ENCODE measurements at regions not wholly inside any gene's neighbourhood (a gene's known extent, or its start where the extent isn't known, plus 50 kb on each side); places are given as distances from the start of the nearest gene placed in this dataset.

- DNase-seq (ENCODE audit: low read depth): no peak
Observed at GRCh38 chr1:244220410-244220809, 169.3 kb downstream of the ZBTB18 start.

- no peak for DNase-seq (ENCODE audit: low read depth)
Observed at GRCh38 chr1:244221991-244222390, 170.9 kb downstream of the ZBTB18 start.

DNA sequence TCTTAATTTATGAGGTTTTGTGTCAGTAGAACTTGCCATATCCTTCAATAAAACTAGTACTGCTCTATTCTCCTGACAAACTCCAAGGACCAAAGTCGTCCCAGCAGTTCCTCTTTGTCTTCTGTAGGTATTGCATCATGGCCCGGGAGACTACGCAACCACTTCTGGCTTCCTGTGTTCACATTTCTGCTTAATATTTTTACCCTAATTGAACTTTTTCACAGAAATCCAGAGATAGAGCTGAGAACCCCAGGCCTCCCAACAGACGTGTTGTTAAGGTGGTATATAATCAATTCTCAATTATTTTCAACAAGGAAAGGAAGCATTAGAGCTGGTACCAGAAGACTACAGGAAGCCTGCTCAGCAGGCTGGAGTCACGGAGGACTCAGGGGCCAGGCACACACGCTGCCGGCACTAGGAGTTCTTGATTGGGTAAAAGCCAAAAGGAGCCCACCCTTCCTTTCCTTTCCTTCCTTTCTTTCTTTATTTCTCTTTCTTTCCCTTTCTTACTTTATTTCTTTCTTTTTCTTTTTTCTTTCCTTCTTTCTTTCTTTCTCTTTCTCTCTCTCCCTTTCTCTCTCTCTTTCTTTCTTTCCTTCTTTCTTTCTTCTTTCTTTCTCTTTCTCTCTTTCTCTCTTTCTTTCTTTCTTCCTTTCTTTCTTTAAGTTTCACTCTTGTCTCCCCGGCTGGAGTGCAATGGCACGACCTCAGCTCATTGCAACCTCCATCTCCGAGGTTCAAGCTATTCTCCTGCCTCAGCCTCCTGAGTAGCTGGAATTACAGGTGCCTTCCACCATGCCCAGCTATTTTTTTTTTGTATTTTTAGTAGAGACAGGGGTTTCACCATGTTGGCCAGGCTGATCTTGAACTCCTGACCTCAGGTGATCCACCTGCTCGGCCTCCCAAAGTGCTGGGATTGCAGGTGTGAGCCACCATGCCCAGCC is 173.7 kb downstream of the ZBTB18 start:
- DNase-seq (ENCODE audit: low read depth): no peak

- DNase-seq (ENCODE audit: low read depth): no peak
Observed at GRCh38 chr1:244226435-244226834, 175.4 kb downstream of the ZBTB18 start.

DNA sequence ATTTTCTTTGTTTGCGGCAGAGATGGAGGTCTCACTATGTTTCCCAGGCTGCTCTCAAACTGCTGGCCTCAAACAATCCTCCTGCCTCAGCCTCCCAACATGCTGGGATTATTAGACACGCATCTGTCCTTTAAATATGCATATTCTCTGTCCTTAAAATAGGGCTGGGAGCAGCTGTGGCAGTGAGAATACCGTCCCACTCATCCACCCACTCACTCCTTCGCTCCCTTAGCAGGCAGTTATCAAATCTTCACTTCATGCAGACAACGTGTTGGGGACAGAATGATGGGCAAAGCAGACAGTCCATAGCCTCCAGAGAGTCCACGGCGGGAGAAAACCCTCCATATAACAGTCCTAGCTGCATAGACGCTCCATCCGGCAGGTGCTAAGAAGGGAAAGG is 179.4 kb downstream of the ZBTB18 start:
- no peak for DNase-seq (ENCODE audit: low read depth)

DNA sequence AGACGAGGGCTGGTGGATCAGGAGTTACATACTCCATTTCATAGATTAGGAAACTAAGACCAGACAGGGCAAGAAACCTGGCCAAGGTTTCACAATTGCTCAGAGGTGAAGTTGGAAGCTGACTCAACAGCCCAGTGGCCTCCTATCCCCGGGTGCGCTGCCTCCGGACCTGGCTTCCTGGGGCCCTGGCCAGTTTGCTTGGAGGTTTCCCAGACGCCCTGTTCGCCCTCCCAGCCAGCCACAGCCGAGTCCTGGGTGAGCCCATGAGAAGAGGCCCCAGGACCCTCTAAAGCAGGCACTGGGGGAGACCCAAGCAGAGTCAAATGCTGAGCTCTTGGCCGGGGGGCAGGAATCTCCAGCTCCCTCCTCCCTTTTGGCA is 180.1 kb downstream of the ZBTB18 start:
- DNase-seq (ENCODE audit: low read depth): no peak

DNA sequence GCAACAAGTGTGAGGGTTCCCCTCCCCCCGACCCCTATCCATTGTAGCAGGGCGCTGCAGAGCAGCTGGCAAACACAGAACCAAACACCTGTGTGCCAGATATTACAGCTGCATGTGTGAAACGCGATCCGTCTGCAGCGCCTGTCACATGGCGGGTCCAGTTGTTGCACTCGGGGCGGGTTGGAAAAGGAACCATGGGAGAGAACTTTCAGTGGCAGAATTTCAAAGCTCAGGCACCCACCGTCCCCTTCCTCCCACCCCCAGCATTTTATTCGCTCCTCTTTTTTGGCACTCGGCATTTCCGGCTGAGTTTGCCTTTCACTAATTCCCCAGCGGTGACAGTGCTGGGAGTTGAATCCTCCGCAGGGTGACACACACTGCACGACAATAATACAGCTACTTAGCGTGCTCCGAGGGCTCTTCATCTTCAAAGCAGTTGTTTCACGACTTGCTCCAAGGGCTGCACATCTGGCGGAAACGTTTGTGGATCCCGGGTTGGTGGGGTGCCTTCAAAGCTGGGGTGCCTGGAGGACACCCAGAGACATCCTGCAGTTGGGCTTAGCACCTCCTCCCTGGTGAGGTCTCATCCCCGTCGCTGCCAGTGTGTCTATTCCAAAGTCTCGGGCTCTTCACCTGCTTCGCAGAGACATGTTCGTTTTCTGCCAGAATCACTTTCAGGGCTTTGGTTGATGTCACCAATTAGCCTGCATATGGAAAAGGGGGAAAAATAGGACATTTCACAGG is 180.7 kb downstream of the ZBTB18 start:
- no peak for DNase-seq (ENCODE audit: low read depth)

- no peak for DNase-seq (ENCODE audit: low read depth)
Observed at GRCh38 chr1:244234009-244234643, 183.0 kb downstream of the ZBTB18 start.

DNA sequence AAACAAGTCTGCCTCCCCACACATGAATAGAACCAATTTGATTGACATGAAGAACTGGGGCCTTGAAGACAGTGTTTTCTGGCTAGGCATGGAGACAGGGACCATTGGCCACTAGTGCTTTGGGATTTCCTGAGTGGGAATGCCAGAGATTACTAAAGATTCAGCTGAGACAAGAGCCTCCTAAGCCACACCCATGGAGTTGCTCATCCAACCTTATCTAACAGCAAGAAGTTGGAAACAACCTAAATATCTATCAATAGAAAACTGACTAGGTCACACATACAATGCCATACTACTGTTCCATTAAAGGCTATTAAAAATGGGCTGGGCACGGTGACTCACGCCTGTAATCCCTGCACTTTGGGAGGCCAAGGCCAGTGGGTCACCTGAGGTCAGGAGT is 184.1 kb downstream of the ZBTB18 start:
- DNase-seq (ENCODE audit: low read depth): no peak

GRCh38 chr1:244236101-244236500 is 185.0 kb downstream of the ZBTB18 start:
- DNase-seq (ENCODE audit: low read depth): no peak

DNA sequence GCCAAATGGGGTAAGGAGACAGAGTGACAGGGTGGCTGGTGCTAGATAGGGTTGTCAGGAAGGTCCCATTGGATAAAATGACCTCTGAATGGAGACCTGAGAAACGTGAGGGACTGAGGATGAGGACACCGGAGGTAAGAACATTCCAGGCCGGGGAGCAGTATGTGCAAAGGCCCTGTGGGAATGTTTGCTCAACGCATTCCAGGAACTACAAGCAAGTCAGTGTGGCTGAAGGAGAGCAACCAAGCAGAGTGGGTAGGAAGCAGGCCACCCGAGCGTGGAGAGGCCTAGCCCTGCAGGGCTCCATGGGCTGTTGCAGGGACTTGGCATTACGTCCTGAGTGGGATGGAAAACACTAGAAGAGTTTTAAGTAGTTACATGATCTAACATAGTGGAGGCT is 185.6 kb downstream of the ZBTB18 start:
- no peak for DNase-seq (ENCODE audit: low read depth)

GRCh38 chr1:244237445-244237844 is 186.4 kb downstream of the ZBTB18 start:
- DNase-seq (ENCODE audit: low read depth): no peak

DNA sequence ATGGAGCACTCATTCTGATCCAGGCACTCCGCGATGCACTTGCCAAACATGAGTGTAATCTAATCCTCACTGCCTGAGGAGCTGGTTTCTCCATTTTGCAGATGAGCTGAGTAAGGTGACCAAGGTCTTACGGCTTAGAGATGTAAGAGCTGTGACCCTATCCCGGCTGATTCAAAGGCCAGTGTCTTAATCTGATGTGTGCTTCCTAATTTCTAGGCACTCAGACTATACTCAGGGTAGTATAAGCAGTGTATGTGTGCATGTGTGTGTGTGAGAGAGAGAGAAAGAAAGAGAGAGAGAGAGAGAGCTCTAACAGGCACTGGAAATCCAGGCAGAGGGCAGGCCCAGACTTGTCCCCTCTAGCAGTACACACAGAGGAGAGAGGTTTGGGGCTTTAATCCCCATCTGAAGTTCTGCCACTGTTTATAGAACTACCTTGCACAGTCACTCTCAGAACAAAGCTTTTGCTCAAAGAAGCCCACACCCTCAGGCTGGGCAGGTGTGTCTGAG is 188.2 kb downstream of the ZBTB18 start:
- no peak for DNase-seq (ENCODE audit: low read depth)

- no peak for DNase-seq (ENCODE audit: low read depth)
Observed at GRCh38 chr1:244241438-244241837, 190.4 kb downstream of the ZBTB18 start.

DNA sequence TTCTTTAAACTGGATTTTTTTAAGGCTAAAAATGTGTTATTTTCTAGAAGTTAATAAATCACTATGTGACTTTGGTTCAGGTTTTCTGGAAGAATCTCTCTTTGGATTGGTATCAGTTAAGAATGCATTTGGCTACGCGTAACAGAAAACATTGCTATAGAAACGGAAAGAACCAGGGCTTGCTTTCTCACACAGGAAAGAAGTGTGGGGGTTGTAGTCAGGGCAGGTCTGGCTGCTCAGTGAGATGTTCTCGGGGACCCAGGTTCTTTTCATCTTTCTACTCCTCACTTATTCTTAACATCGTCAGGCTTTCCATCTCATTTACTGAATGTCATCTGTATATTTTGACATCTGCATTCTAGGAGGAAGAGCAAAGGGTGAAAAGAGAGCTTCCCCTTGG is 191.4 kb downstream of the ZBTB18 start:
- DNase-seq (ENCODE audit: low read depth): no peak

GRCh38 chr1:244246334-244246733 is 195.3 kb downstream of the ZBTB18 start:
- no peak for DNase-seq (ENCODE audit: low read depth)

DNA sequence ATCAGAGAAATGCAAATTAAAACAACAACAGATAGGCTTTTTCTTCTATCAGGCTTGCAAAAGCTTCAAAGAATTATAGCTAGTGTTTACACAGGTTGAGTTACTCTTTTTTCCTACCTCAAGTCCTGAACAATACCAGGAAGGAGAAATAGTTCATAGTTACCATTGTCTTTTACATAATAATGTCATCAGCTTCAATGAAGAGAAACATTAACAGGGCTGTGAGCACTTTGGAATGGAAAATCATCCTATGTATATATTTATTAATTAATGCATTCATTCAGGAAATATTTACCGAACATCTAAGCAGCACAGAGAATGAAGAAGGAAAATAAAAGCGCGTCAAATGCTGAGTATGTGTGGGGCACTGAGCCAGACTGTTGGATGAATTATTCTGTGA is 197.3 kb downstream of the ZBTB18 start:
- no peak for DNase-seq (ENCODE audit: low read depth)

DNA sequence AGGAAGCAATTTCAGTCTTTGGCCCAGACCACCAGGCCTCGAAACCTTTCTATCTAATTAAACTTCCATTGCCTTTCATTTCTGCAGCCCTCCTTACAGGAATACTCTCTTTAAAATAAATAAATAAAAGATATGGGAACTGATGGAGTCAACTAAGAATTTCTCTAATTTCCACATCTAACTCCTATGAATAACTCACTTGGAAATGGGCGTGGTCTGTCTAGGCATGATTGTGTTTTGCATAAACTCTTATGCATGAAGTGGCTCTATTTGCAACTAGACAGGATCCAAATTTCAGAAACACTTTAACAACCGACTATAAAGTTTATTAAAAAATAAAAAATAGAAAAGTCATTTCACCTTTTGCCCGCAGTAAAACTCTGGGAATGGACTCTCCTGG is 199.5 kb downstream of the ADSS2 start:
- no peak for DNase-seq (ENCODE audit: low read depth)

- DNase-seq (ENCODE audit: low read depth): no peak
Observed at GRCh38 chr1:244254467-244254866, 197.2 kb downstream of the ADSS2 start.

- no peak for DNase-seq (ENCODE audit: low read depth)
Observed at GRCh38 chr1:244255426-244255965, 196.2 kb downstream of the ADSS2 start.

DNA sequence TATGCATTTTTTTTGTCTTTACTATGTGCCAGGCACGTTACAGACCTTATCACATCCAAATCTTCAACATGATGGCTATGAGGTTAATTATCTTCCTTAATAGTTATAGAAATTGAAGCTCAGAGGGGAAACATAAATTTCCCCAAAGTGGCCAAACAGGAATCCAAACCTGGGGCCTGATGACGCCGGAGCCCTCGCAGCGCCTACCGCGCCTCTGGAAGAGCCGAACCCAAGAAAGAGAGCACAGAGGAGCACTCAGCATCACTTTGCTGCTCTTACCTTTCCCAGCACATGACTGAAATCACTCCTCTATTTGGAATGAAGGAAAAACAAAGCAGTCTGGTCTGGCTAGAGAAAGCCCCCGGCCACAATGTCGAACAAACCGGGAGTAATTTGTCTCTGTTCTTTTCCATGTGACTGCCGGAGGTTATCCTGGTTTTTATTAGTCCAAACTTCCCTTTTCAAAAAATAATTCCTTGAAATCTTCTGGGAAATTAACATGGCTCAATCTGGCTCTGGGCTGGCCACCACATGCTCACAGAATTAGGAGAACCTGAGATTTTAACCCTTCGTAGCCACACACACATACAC is 195.5 kb downstream of the ADSS2 start:
- DNase-seq (ENCODE audit: low read depth): no peak

- DNase-seq (ENCODE audit: low read depth): no peak
Observed at GRCh38 chr1:244264163-244264562, 187.5 kb downstream of the ADSS2 start.

All from stimulated activated CD8-positive, alpha-beta memory T cell treated with anti-CD3 and anti-CD28 coated beads, Interleukin-15, amount 100 ng/mL, for 1 hour (primary cell).